ENCODE measurements at regions not wholly inside any gene's neighbourhood (a gene's known extent, or its start where the extent isn't known, plus 50 kb on each side); places are given as distances from the start of the nearest gene placed in this dataset.

GRCh38 chr1:232407120-232407519 lies 222.8 kb downstream of the SIPA1L2 start:
- Histone ChIP-seq H3K36me3 (ENCODE audit: control insufficient read depth in 2 of 2, extremely low read depth in 1 of 2, insufficient read depth in 2 of 2, low read length in 2 of 2) (peaks cover 0 to 3% of the 10 kb centered on the region in 2 experiments), H3K9ac (replicated peaks; ENCODE audit: extremely low read depth, insufficient read depth, low read length) (no peak overlapping the region), H2AFZ (ENCODE audit: low read depth, low read length) (no peak overlapping the region), H3K9me3 (replicated peaks; ENCODE audit: control insufficient read depth, insufficient read depth, low read length) (no peaks in the 10 kb centered on the region), H3K27ac (ENCODE audit: insufficient read depth, low read depth, low read length) (no peak overlapping the region), H3K9me1 (replicated peaks; ENCODE audit: control insufficient read depth, extremely low read depth, insufficient read depth, low read length) (no peaks in the 10 kb centered on the region), H3K27me3 (ENCODE audit: control insufficient read depth in 2 of 2, insufficient read depth in 2 of 2, low read length in 2 of 2) (no peaks in the 10 kb centered on the region), H3K4me2 (ENCODE audit: insufficient read depth, low read length) (no peak overlapping the region), H3K4me3 (replicated peaks in 1 of 3; ENCODE audit: insufficient read depth in 1 of 3, low read depth in 1 of 3, low read length in 3 of 3) (no peak overlapping the region), H3K4me1 (ENCODE audit: control insufficient read depth, extremely low read depth, insufficient read depth, low read length) (no peaks in the 10 kb centered on the region), H4K20me1 (replicated peaks; ENCODE audit: control insufficient read depth, extremely low read depth, insufficient read depth, low read length) (no peaks in the 10 kb centered on the region), H3K79me2 (ENCODE audit: control insufficient read depth, insufficient read depth, low read length) (no peaks in the 10 kb centered on the region)
- dilution Hi-C loops (cut with MboI; ENCODE audit: extremely low pct_ligation_motif_present, low sequenced_read_pairs), result no loop called here
- ChIA-PET CTCF (interaction anchor here (1.2 to 1.7 kb wide), 2 partner anchors 9 to 33 kb away, joined by 3 to 4 read pairs; no protein-coding TSS in a partner anchor), POLR2A (no interaction called here)
- DNase-seq (ENCODE audit: low read depth, low spot score) (no peak), FAIRE-seq (no peak)
- intact Hi-C loops (cut with micrococcal nuclease), result no loop called here
- BruUV-seq (replicated peaks), result no TSS peak
- TF ChIP-seq FOS (IDR thresholded peaks at IDR 0.05; ENCODE audit: borderline replicate concordance, insufficient read depth, low read length) (no peak), POLR2AphosphoS5 (IDR thresholded peaks at IDR 0.05; ENCODE audit: insufficient read depth, low read depth, low read length) (no peak), EZH2 (IDR thresholded peaks at IDR 0.05; ENCODE audit: borderline replicate concordance, low read depth, low read length, severe bottlenecking) (no peak), POLR2A (IDR thresholded peaks at IDR 0.05; ENCODE audit: low read depth, low read length) (no peak), JUN (IDR thresholded peaks at IDR 0.05; ENCODE audit: borderline replicate concordance, insufficient read depth, insufficient read length, low read depth) (no peak), MYC (IDR thresholded peaks at IDR 0.05; ENCODE audit: low read depth, low read length) (no peak), GATA2 (IDR thresholded peaks at IDR 0.05; ENCODE audit: insufficient read depth, insufficient read length, low read depth, low read length) (no peak)
- TF ChIP-seq, protein P1, sequence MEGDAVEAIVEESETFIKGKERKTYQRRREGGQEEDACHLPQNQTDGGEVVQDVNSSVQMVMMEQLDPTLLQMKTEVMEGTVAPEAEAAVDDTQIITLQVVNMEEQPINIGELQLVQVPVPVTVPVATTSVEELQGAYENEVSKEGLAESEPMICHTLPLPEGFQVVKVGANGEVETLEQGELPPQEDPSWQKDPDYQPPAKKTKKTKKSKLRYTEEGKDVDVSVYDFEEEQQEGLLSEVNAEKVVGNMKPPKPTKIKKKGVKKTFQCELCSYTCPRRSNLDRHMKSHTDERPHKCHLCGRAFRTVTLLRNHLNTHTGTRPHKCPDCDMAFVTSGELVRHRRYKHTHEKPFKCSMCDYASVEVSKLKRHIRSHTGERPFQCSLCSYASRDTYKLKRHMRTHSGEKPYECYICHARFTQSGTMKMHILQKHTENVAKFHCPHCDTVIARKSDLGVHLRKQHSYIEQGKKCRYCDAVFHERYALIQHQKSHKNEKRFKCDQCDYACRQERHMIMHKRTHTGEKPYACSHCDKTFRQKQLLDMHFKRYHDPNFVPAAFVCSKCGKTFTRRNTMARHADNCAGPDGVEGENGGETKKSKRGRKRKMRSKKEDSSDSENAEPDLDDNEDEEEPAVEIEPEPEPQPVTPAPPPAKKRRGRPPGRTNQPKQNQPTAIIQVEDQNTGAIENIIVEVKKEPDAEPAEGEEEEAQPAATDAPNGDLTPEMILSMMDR (IDR thresholded peaks at IDR 0.05; ENCODE audit: extremely low read depth in 1 of 2, insufficient read depth in 1 of 2, low read depth in 1 of 2, low read length in 2 of 2), result no peak
- TF ChIP-seq, protein P2, sequence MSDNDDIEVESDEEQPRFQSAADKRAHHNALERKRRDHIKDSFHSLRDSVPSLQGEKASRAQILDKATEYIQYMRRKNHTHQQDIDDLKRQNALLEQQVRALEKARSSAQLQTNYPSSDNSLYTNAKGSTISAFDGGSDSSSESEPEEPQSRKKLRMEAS (IDR thresholded peaks at IDR 0.05; ENCODE audit: insufficient read depth, insufficient read length), result no peak

Measured in endothelial cell of umbilical vein (primary cell).